ENCODE measurements at regions not wholly inside any gene's neighbourhood (a gene's known extent, or its start where the extent isn't known, plus 50 kb on each side); places are given as distances from the start of the nearest gene placed in this dataset.

- H3K9me3 Mint-ChIP-seq (ENCODE audit: unreplicated experiment), result no peaks in the 10 kb centered on the region
- no peaks in the 10 kb centered on the region for H3K9me3 ChIP-seq
- no peaks in the 10 kb centered on the region for H3K36me3 Mint-ChIP-seq (ENCODE audit: insufficient read depth, unreplicated experiment)
- BruUV-seq (replicated peaks), result no TSS peak
- intact Hi-C loops (cut with micrococcal nuclease; ENCODE audit: unreplicated experiment), result no loop called here
- no peak overlapping the region for H3K27ac Mint-ChIP-seq (ENCODE audit: unreplicated experiment)
- TF ChIP-seq CTCF (IDR thresholded peaks at IDR 0.05; ENCODE audit: insufficient read depth in 1 of 2, low read depth in 1 of 2, low read length in 1 of 2, severe bottlenecking in 1 of 2, unreplicated experiment in 1 of 2), result no peak
- no peaks in the 10 kb centered on the region for H3K36me3 ChIP-seq (ENCODE audit: control insufficient read depth, insufficient read depth, low read length)
- no peaks in the 10 kb centered on the region for H3K4me1 Mint-ChIP-seq (ENCODE audit: low read depth, unreplicated experiment)
- no peaks in the 10 kb centered on the region for H3K27me3 ChIP-seq (replicated peaks; ENCODE audit: control insufficient read depth, insufficient read depth, low read length)
- H3K4me1 ChIP-seq, result no peaks in the 10 kb centered on the region
- ChIA-PET POLR2A (no interaction called here), CTCF (no interaction called here)
- peaks cover 2% of the 10 kb centered on the region for H3K27me3 Mint-ChIP-seq (ENCODE audit: insufficient read depth, unreplicated experiment)
- DNase-seq, result no peak
- no peak overlapping the region for H3K4me3 Mint-ChIP-seq (ENCODE audit: unreplicated experiment)
- H3K4me3 ChIP-seq (ENCODE audit: low read depth, low read length), result no peak overlapping the region
These were observed 265.8 kb upstream of the GJE1 start for GRCh38 chr6:141866731-141867497.

- BruUV-seq (replicated peaks), result no TSS peak
- H3K27me3 ChIP-seq (replicated peaks; ENCODE audit: control insufficient read depth, insufficient read depth, low read length), result no peaks in the 10 kb centered on the region
- POLR2A ChIA-PET, result no interaction called here
- H3K9me3 Mint-ChIP-seq (ENCODE audit: unreplicated experiment), result no peaks in the 10 kb centered on the region
- peaks cover 3% of the 10 kb centered on the region for H3K27me3 Mint-ChIP-seq (ENCODE audit: insufficient read depth, unreplicated experiment)
- CTCF ChIA-PET, result no interaction called here
- TF ChIP-seq CTCF (IDR thresholded peaks at IDR 0.05; ENCODE audit: insufficient read depth in 1 of 2, low read depth in 1 of 2, low read length in 1 of 2, severe bottlenecking in 1 of 2, unreplicated experiment in 1 of 2), result no peak
- no peaks in the 10 kb centered on the region for H3K9me3 ChIP-seq
- DNase-seq, result no peak
- no peak overlapping the region for H3K4me3 Mint-ChIP-seq (ENCODE audit: unreplicated experiment)
- no peak overlapping the region for H3K27ac Mint-ChIP-seq (ENCODE audit: unreplicated experiment)
- H3K4me3 ChIP-seq (ENCODE audit: low read depth, low read length), result no peak overlapping the region
- no peaks in the 10 kb centered on the region for H3K4me1 ChIP-seq
- H3K36me3 ChIP-seq (ENCODE audit: control insufficient read depth, insufficient read depth, low read length), result no peaks in the 10 kb centered on the region
- H3K4me1 Mint-ChIP-seq (ENCODE audit: low read depth, unreplicated experiment), result no peaks in the 10 kb centered on the region
- intact Hi-C loops (cut with micrococcal nuclease; ENCODE audit: unreplicated experiment), result loop anchor here (10.0 kb wide), 1 partner anchor 264 kb away; no protein-coding TSS in a partner anchor
- no peaks in the 10 kb centered on the region for H3K36me3 Mint-ChIP-seq (ENCODE audit: insufficient read depth, unreplicated experiment)
These were observed 281.7 kb upstream of the GJE1 start for GRCh38 chr6:141851063-141851462.

GRCh38 chr6:141848029-141848890 lies 284.5 kb upstream of the GJE1 start:
- no peaks in the 10 kb centered on the region for H3K4me1 ChIP-seq
- intact Hi-C loops (cut with micrococcal nuclease; ENCODE audit: unreplicated experiment), result no loop called here
- ChIA-PET POLR2A (no interaction called here), CTCF (no interaction called here)
- Mint-ChIP-seq H3K4me3 (ENCODE audit: unreplicated experiment) (no peak overlapping the region), H3K27ac (ENCODE audit: unreplicated experiment) (no peak overlapping the region), H3K4me1 (ENCODE audit: low read depth, unreplicated experiment) (no peaks in the 10 kb centered on the region), H3K36me3 (ENCODE audit: insufficient read depth, unreplicated experiment) (no peaks in the 10 kb centered on the region), H3K27me3 (ENCODE audit: insufficient read depth, unreplicated experiment) (peaks cover 5% of the 10 kb centered on the region), H3K9me3 (ENCODE audit: unreplicated experiment) (no peaks in the 10 kb centered on the region)
- DNase-seq, result no peak
- BruUV-seq (replicated peaks), result no TSS peak
- H3K27me3 ChIP-seq (replicated peaks; ENCODE audit: control insufficient read depth, insufficient read depth, low read length), result no peaks in the 10 kb centered on the region
- H3K9me3 ChIP-seq, result no peaks in the 10 kb centered on the region
- no peaks in the 10 kb centered on the region for H3K36me3 ChIP-seq (ENCODE audit: control insufficient read depth, insufficient read depth, low read length)
- H3K4me3 ChIP-seq (ENCODE audit: low read depth, low read length), result no peak overlapping the region
- TF ChIP-seq CTCF (IDR thresholded peaks at IDR 0.05; ENCODE audit: insufficient read depth in 1 of 2, low read depth in 1 of 2, low read length in 1 of 2, severe bottlenecking in 1 of 2, unreplicated experiment in 1 of 2), result no peak
